NCI-H2107 (cell line): ENCODE measurements at regions not wholly inside any gene's neighbourhood (a gene's known extent, or its start where the extent isn't known, plus 50 kb on each side); places are given as distances from the start of the nearest gene placed in this dataset.
"Not testable (repeated sequence)": the region's sequence is repeated elsewhere in the genome, so short reads cannot be mapped to it uniquely, and the experiment has no call there.

ENCODE experiments used
- DNase-seq: peaks from one replicate; lab custom pipeline; 2025; lab: John Stamatoyannopoulos, UW

DNA sequence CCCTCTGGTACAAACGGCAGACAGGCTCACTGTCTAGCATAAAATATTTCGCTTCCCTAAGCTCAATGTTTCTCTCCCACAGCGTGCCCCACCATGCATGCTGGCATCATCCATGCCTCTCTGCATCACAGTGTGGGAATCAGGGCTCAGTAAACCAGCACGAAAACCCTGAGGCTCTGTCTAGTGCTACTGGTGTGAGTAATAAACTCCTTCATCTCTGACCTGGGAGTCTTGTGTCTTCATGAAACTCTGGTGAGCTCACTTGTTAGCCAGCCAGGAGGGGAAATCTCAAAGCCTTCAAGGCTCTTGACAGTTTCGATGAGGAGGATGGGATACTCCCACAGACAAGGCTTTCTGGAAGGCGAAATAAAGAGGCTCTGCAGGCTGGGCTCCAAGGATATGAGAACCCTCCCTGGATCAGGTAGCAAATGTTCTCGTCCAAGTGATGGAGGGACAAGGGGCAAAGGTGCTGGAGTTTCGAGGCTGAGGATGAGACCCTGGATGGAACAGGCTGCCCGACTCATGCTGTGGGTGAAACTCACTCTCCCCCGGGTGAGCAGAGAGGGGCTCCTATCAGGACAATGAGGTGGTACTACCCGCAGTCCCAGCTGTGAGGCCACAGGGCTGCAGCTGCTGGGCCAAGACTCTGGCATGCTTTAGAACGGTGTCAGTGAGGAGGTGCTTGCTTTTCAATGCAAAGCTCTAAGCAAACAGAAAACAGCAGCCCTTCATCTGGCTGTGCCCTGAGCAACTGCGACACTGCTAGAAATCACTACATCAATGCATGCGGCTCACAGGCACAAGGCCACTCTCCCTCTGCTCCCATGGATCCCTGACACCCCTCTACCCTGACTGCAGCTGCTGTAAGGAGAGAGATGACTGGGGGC, 69.3 kb downstream of the SHANK2 start:
- no peak for DNase-seq

DNA sequence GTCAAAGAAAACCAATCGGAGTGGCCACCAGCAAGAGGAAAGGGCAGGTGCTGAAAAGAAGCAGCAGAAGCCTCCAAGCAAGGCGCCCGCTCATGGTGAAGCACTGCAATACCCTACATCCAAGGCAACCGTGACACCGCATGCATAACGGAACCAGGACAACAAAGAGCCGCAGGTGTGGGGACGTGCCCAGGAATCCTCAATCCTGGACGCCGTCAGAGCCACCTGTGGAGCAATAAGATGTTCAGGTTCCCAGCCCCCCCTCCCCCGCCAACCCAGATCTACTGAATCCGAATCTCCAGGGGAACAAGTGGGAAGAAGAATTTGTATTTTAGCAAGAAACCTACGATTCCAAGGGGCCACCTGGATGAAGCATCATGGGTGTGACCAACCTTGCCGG, 70.8 kb downstream of the SHANK2 start:
- DNase-seq, result no peak

DNA sequence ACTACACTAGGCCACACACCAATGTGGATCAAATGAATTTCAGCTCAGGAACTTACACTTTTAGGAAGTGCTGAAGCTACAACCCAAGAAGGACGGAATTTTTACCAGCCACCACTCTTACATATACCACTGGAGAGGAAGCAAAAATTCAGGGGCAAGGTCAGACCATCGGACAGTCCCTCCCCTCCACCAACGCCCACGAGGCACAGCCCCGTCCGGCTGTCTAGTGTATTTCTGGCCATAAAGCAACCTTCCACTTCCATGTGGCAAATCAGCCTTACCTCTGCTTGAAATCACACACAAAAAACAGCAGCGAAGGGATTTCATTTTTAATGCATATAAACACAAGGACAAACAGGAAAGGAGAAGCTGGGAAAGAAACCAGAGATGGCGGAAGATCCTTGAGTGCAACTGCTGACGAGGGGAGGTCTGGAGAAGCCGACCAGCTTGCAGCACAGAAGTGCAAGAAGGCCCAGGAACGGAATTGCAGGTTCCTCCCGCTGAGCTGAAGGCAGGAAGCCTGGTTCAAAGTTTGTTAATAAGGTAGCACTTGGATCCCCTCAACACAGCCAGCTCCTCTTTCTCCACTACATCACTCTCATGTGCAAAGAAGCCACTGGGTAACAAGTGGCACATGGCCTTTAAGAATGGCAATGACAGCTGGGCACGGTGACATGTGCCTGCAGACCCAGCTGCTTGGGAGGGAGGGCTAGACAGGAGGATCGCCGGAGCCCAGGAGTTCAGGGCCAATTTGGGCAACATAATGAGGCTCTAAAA, 71.5 kb downstream of the SHANK2 start:
- no peak for DNase-seq

DNA sequence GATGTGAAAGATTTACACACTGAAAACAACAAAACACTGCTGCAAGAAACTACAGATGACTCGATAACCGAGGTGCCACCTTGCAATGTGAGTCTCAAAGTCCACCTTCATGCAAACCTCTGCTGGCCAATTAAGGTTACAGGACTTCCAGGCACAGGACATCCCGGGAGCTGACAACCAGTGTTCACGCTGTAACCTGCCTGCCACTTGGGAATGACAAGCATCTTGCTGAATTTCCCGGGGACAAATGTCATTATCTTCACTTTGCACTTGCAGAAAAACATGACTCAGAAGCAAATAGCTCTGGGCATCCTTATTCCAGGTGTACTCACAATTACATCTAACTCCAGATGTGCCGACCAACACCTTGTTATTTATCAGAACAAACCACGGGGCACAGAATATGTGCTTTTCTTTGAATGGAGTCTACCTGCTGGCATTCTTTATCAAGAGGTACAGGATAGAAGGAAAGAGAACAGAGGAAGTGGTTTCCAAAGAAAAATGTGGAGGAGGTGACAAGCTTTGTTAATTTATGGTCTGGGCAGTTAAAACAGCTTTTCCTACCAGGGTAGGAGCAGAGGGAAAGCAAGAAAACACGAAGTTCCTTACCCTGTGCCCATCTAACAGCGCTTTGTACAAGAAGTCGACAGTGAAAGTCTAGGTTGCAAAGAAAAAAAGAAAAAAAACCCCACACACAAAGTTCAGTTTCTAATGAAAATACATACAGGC, 72.3 kb downstream of the SHANK2 start:
- no peak for DNase-seq

DNA sequence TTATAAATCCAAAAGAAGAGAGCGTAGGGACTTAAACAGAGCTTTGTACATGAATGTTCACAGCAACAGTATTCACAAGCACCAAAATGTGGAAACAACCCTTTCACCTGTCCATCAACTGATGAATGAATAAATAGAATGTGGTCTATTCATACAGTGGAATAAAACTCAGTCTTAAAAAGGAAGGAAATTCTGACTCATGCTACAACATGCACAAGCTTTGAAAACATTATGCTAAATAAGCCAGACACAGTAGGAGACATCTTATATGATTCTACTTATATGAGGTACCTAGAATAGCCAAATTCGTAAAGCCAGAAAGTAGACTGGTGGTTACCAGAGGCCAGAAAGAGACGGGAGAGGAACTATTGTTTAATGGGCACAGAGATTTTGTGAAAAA, 74.3 kb downstream of the SHANK2 start:
- no peak for DNase-seq

DNA sequence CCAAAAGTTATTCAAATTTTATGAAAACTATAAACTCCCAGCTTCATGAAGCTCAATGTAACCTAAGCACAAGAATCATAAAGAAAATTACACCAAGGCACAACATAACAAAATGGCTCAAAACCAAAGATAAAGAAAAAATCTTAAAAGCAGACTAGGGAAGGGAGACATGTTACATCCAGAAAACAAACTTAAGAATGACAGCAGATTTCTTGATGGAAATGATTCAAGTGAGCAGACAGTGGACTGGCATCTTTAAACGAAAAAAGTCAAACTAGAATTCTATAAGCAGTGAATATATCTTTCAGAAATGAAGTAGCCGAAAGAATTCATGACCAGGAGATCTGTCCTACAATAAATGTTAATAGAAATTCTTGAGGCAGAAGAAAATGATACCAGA, 75.6 kb downstream of the SHANK2 start:
- DNase-seq, result no peak

DNA sequence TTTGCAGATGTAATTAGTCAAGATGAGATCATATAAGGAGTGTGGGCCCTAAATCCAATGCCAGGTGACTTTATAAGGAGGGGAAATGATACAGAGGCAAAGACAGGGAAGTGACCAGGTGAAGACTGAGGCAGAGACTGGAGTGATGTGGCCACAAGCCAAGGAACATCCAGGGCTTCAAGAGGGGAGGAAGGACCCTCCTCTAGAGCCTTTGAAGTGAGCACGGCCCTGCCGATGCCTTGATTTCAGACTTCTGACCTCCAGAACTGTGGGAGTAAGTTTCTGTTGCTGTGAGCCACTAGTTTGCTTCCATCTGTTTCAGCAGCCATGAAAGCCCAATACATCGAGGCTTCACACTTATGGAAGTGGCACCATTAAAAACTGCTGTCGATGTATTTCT, 78.7 kb downstream of the SHANK2 start:
- DNase-seq, result no peak

DNA sequence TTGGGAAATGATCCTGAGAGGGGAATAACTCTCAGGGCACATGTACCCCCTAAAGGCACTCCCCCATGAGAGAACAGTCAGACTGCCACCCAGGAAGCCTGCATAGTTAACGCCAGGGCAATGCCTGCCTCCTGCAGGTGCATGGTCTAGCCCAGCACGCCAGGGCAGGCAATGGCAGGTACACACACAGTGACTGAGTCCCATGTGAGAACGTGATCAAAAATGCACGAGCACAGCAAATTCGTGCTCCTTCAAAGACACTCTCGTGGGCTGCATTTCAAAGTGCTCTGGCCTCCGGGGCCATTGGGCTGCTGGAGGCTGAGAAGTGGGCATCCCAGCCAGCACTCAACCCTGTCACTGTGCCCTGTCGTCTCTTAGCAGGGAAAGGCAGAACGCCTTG, 79.7 kb downstream of the SHANK2 start:
- DNase-seq, result no peak

DNA sequence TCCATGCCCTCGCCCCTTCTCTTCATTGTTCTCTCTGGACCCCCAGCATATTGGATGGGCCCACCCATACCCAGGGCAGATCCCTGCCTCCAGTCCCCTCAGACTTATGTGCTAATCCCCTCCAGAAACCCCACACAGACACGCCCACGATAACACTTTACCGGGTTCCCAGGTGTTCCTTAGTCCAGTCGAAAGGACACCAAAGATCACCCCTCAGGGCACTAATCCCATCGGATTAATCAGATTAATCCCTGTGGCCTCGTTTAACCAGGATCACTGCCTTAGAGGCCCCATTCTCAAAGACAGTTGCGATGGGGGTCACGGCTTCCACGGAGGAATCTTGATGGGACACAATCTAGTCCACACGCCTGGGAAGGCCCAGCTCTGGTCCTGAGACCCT, 80.8 kb downstream of the SHANK2 start:
- DNase-seq, result no peak

DNA sequence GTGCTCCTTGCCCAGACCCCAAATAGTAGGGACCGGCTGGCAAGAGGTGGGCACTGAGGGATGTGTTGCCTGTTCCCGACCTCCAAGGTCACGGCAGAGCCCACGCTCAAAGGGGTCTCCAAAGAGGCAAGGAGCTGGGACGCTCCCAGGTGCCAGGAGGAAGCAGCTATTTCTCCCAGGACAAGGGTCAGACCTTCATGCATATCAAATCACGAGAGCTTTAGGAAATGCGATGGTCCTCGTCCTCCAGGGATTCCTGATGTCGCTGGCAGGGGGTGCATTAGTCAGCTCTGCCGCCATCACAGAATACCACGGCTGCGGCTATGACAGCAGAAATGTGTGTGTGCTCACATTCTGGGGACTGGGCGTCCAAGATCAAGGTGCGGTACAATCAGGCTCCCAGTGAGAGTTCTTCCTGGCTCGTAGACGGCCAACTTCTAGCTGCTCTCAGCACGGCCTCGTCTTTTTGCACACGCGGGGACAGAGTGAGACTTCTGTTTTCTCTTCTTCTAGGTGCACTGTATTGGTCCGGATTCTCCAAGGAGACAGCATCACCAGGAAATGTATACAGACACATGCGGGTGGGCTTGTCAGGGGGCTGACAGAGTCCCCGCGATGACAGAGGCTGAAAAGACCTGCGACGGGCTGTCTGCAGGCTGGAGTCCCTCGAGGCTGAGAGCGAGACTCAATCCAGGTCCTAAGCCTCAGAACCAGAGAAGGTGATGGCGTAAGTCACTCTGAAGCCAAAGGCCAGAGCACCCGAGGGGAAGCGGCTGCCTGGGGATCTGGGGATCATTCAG, 81.6 kb downstream of the SHANK2 start:
- no peak for DNase-seq

DNA sequence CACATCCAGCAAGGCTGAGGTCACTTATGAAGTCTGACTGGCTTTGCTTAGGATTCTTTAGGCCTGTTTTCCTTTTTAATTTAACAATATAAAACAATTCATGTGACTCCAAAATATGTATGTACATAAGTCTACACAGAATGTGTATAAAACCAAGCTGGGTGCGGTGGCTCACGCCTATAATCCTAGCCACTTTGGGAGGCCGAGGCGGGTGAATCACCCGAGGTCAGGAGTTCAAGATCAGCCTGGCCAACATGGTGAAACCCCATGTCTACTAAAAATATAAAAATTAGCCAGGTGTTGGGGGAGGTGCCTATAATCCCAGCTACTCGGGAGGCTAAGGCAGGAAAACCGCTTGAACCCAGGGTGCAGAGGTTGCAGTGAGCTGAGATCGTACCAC, 83.1 kb downstream of the SHANK2 start:
- DNase-seq, result no peak

DNA sequence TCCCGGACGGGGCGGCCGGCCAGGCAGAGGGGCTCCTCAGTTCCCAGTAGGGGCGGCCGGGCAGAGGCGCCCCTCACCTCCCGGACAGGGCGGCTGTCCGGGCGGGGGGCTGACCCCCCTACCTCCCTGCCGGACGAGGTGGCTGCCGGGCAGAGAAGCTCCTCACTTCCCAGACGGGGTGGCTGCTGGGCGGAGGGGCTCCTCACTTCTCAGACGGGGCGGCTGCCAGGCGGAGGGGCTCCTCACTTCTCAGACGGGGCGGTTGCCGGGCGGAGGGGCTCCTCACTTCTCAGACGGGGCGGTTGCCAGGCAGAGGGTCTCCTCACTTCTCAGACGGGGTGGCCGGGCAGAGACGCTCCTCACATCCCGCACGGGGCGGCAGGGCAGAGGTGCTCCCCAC, 84.6 kb downstream of the SHANK2 start:
- DNase-seq, result not testable (repeated sequence)

DNA sequence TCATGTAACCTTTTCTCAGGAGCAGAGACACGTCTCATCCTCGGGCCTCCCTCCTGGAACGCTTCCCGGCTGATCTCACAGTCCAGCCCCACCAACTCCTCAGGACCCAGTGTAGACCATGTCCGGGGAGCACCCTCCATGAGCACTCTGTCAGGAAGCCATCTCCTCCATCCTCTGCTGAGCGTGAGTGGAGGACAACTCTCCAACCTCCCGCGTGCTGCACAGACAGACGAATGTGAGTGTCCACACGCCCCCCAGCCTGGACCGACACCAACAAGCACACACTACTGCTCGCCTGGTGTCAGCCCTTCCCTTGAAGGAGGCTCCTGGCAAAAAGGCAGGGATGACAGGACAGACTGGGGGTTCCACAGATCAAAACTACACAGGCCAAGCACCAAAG, 86.6 kb downstream of the SHANK2 start:
- no peak for DNase-seq

DNA sequence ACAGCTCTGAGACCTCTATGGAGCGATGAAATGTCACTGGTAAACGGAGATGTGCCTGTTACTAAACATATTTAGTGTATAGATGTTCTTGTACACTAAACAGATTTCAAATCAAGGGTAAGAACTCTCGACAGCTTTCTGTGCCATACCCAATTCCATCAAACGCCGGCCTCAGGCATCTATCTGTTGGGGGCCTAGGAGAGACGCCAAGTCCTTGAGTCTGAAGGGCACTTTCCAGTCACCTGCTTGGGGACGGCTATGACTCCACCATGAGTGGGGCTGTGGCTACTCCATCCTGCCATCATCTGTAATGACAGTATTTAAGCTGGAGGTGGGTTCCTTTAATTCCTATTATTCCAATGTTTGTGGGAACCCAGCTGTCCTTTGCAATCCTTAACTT, 87.8 kb downstream of the SHANK2 start:
- DNase-seq, result no peak

DNA sequence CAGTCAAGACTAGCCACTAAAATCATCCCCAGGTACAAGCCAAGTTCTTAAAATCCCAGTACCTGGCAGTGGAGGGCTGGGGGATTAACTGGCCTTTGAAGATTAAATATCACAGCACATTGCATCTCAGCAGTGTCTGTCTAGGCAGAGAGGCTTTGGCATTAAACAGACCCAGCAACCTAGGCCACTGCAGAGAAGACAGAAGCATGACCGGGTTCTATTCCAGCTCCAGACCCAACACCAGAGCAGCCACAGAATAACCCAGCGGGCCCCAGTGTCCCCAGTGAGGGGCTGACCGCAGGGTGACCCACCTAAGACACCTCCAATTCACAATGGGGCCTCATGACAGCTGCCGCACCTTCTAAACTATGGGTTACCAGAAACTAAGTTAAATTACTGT, 88.2 kb downstream of the SHANK2 start:
- DNase-seq, result no peak

DNA sequence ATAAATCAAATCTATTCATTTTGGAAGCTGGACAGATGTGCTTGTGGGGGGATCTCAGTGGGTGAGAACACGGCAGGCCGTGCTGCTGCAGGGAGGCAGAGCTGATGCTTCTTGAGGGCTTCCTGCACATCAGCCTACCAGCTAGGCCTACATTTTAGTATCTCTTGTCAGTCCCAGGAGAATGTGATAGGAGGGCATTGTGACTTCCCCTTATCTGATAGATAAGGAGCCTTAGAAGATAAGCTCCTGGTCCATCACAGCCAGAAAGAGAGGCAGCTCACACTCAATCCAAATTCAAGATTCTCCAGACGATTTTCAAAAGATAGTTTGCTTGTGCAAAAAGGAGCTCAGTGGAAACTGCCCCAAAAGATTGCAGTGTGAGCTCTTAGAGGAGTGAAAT, 89.0 kb downstream of the SHANK2 start:
- no peak for DNase-seq

DNA sequence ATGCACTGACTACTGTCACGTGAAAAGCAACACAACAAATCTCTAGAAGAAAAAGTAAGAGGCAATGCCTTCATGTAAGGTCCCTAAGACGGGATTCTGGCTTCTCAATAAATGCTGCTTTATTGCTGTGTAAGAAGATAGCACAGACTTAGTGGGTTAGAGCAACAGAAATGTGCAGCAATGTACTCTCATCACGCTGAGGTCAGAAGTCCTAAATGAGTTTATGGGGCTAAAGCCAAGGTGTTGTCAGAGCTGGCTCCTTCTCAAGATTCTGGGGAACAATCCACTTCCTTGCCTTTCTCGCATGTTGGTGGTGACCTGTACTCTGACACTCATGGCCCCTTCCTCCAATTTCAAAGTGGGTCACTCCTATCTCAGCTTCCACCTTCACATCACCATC, 93.4 kb downstream of the SHANK2 start:
- no peak for DNase-seq

DNA sequence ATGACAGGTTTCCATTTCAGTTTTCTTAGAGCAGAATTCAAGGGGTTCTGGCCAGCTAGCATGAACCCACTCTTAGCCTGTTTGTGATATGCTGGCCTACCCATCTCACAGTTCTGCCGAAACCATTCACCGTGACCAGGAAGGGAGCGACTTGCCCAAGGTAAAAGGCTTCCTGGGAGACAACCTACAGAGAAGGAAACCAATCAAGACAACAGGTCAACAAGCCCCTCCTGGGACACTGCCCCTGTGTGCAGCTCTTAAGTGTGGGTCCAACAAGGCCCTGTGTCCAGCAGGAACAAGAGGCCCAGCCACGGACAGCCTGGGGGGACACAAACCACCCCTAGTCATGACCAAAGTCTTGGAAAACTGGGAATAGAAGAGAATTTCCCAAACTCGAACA, 94.7 kb downstream of the SHANK2 start:
- DNase-seq, result not testable (repeated sequence)

DNA sequence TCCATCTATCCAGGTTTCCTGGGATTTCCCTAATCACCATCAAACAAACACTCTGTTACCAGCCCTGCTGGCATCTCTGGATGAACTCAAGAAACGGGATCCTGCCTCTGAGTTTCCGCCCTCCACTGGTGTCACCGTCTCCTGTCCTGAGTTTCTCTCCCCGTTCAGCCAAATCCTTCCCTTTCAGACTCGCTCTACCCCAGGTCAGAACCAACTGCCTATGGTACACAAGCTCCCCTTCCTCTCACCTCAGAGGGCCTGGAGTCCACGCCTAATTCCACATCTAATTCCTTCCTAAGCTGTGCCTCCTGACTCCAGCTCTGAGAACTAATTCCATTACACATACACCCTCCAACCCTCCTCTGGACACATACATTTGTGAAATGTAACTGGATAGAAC, 96.1 kb downstream of the SHANK2 start:
- no peak for DNase-seq

DNA sequence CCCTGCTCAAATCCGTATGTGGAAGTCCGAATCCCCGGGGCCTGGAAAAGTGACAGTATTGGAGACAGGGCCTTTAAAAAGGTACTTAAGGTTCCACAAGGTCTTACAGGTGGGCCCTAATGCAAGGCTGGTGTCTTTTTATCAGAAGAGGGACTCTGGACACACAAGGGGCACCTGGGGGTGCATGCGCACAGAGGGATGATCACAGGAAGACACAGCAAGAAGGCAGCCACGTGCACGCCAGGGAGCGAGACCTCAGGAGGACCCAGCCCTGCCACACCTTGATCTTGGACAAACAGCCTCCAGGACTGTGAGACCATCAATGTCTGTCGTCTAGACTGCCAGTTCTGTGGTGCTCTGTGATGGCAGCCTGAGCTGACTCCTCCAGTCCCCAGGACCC, 96.5 kb downstream of the SHANK2 start:
- no peak for DNase-seq

DNA sequence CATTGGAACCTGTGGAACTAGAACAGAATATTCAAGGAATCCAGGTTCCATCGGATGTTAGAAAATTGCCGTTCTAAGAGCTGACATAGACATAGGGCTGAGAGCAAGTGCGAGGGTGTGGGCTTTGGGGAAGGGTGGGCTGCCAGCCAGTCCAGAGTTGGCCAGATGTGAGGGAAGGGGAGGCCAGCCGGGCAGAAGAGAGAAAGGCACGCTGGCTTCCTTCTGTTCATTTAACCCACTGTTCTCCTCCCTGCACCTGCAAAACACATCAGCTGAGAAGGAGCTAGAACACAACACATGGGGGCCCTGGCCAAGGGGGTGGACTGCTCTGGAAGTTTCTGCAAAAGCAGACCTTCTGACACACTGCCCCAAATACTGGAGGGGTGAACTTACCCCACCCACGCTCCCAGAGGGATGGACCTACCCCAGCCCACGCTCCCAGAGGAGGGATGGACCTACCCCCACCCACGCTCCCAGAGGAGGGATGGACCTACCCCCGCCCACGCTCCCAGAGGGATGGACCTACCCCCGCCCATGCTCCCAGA, 98.0 kb downstream of the SHANK2 start:
- no peak for DNase-seq

DNA sequence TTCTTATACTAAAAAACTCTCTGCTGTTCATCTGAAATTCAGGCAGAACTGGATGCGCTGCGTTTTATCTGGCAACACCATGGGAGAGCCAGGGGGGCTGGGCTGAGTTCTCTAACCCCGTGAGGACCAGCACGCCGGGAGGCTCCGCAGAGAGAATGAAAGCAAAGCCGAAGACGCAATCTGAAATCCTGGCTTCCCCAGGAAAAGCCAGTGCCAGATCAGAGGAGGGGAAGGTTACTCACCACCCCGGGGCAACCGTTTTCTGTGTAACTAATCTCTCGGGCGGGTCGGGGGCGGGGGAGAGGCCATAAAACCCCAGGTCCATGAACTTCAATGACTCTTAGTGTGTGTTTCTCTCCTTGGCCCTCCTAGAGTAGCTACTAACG, 99.4 kb downstream of the SHANK2 start:
- no peak for DNase-seq
